ENCODE measurements at regions not wholly inside any gene's neighbourhood (a gene's known extent, or its start where the extent isn't known, plus 50 kb on each side); places are given as distances from the start of the nearest gene placed in this dataset.

GRCh38 chr7:26061678-26062603 lies 90.1 kb upstream of the NFE2L3 start:
- TF ChIP-seq POLR2AphosphoS5 (IDR thresholded peaks at IDR 0.05), result no peak
- peak; percentile 52 to 73 (median 65) for TF ChIP-seq CTCF (IDR thresholded peaks at IDR 0.05)

Measured in gastroesophageal sphincter (tissue), 3 donors.